ENCODE measurements at regions not wholly inside any gene's neighbourhood (a gene's known extent, or its start where the extent isn't known, plus 50 kb on each side); places are given as distances from the start of the nearest gene placed in this dataset.
"Not testable (repeated sequence)": the region's sequence is repeated elsewhere in the genome, so short reads cannot be mapped to it uniquely, and the experiment has no call there.

GRCh38 chr1:104189207-104189606 lies 439.5 kb downstream of the AMY1C start:
- no peaks in the 10 kb centered on the region for H3K36me3 ChIP-seq
- H3K27me3 ChIP-seq = no peaks in the 10 kb centered on the region
- H3K27ac ChIP-seq = no peak overlapping the region
- no peak overlapping the region for H3K4me2 ChIP-seq
- H3K4me1 ChIP-seq = no peaks in the 10 kb centered on the region
- H3K9me3 ChIP-seq (replicated peaks in 1 of 11) = peaks cover 0 to 4% (median 0%) of the 10 kb centered on the region in 11 experiments; a peak in 1 of 22 replicates
- TF ChIP-seq Cebpa-rat (IDR thresholded peaks at IDR 0.05) = no peak
- no peaks in the 10 kb centered on the region for H4K20me1 ChIP-seq
- no peak overlapping the region for H3K4me3 ChIP-seq
- no peak overlapping the region for H3K9ac ChIP-seq

GRCh38 chr1:104190821-104191220 lies 441.1 kb downstream of the AMY1C start:
- no peak overlapping the region for H3K9ac ChIP-seq
- H3K9me3 ChIP-seq (replicated peaks in 1 of 11) = peaks cover 0 to 4% (median 0%) of the 10 kb centered on the region in 11 experiments; a peak in 1 of 22 replicates
- H3K27ac ChIP-seq = no peak overlapping the region
- no peak overlapping the region for H3K4me2 ChIP-seq
- no peaks in the 10 kb centered on the region for H4K20me1 ChIP-seq
- H3K4me3 ChIP-seq = no peak overlapping the region
- H3K27me3 ChIP-seq = no peaks in the 10 kb centered on the region
- TF ChIP-seq Cebpa-rat (IDR thresholded peaks at IDR 0.05) = no peak
- H3K36me3 ChIP-seq = no peaks in the 10 kb centered on the region
- no peaks in the 10 kb centered on the region for H3K4me1 ChIP-seq

- TF ChIP-seq Cebpa-rat (IDR thresholded peaks at IDR 0.05) = no peak
- H3K4me1 ChIP-seq = no peaks in the 10 kb centered on the region
- H3K27ac ChIP-seq = no peak overlapping the region
- no peak overlapping the region for H3K4me3 ChIP-seq
- no peak overlapping the region for H3K9ac ChIP-seq
- no peaks in the 10 kb centered on the region for H3K36me3 ChIP-seq
- H4K20me1 ChIP-seq = no peaks in the 10 kb centered on the region
- H3K4me2 ChIP-seq = no peak overlapping the region
- H3K27me3 ChIP-seq = no peaks in the 10 kb centered on the region
- peaks cover 0 to 4% (median 0%) of the 10 kb centered on the region in 11 experiments; a peak in 2 of 22 replicates for H3K9me3 ChIP-seq (replicated peaks in 1 of 11)
Measured at GRCh38 chr1:104195395-104195794, 445.7 kb downstream of the AMY1C start.

- TF ChIP-seq Cebpa-rat (IDR thresholded peaks at IDR 0.05) = no peak
- Histone ChIP-seq H3K27me3 (no peaks in the 10 kb centered on the region), H3K36me3 (no peaks in the 10 kb centered on the region), H4K20me1 (no peaks in the 10 kb centered on the region), H3K27ac (no peak overlapping the region), H3K9me3 (replicated peaks in 1 of 11) (peaks cover 0 to 10% (median 5%) of the 10 kb centered on the region in 11 experiments; a peak in 14 of 22 replicates), H3K9ac (no peak overlapping the region), H3K4me3 (no peak overlapping the region), H3K4me2 (no peak overlapping the region), H3K4me1 (no peaks in the 10 kb centered on the region)
Measured at GRCh38 chr1:104196136-104196535, 446.4 kb downstream of the AMY1C start.

- no peaks in the 10 kb centered on the region for H4K20me1 ChIP-seq
- H3K9ac ChIP-seq = no peak overlapping the region
- no peaks in the 10 kb centered on the region for H3K27me3 ChIP-seq
- no peaks in the 10 kb centered on the region for H3K4me1 ChIP-seq
- H3K27ac ChIP-seq = no peak overlapping the region
- H3K36me3 ChIP-seq = no peaks in the 10 kb centered on the region
- peaks cover 0 to 11% (median 5%) of the 10 kb centered on the region in 11 experiments; a peak in 13 of 22 replicates for H3K9me3 ChIP-seq (replicated peaks in 1 of 11)
- TF ChIP-seq Cebpa-rat (IDR thresholded peaks at IDR 0.05) = no peak
- H3K4me2 ChIP-seq = no peak overlapping the region
- H3K4me3 ChIP-seq = no peak overlapping the region
Measured at GRCh38 chr1:104197516-104197915, 447.8 kb downstream of the AMY1C start.

GRCh38 chr1:104212239-104212638 lies 462.5 kb downstream of the AMY1C start:
- Histone ChIP-seq H4K20me1 (no peaks in the 10 kb centered on the region), H3K27me3 (no peaks in the 10 kb centered on the region), H3K36me3 (no peaks in the 10 kb centered on the region), H3K9ac (no peak overlapping the region), H3K4me3 (no peak overlapping the region), H3K27ac (no peak overlapping the region), H3K4me1 (no peaks in the 10 kb centered on the region), H3K9me3 (replicated peaks in 1 of 11) (peaks cover 0 to under 1% (median under 1%) of the 10 kb centered on the region in 11 experiments; a peak in 7 of 22 replicates), H3K4me2 (no peak overlapping the region)
- TF ChIP-seq Cebpa-rat (IDR thresholded peaks at IDR 0.05) = no peak

GRCh38 chr1:104217395-104217986 lies 467.8 kb downstream of the AMY1C start:
- not testable (repeated sequence) for H3K4me3 ChIP-seq, H3K9ac ChIP-seq, H4K20me1 ChIP-seq, H3K4me2 ChIP-seq, H3K27me3 ChIP-seq, H3K36me3 ChIP-seq, H3K27ac ChIP-seq, H3K4me1 ChIP-seq
- H3K9me3 ChIP-seq (replicated peaks in 1 of 11) = peaks cover 0 to 10% (median 5%) of the 10 kb centered on the region in 11 experiments; a peak in 11 of 22 replicates

- H4K20me1 ChIP-seq = no peaks in the 10 kb centered on the region
- H3K9ac ChIP-seq = no peak overlapping the region
- no peak overlapping the region for H3K4me3 ChIP-seq
- no peaks in the 10 kb centered on the region for H3K4me1 ChIP-seq
- no peak overlapping the region for H3K27ac ChIP-seq
- H3K27me3 ChIP-seq = no peaks in the 10 kb centered on the region
- H3K9me3 ChIP-seq (replicated peaks in 1 of 11) = no peaks in the 10 kb centered on the region
- no peak for TF ChIP-seq Cebpa-rat (IDR thresholded peaks at IDR 0.05)
- no peaks in the 10 kb centered on the region for H3K36me3 ChIP-seq
- H3K4me2 ChIP-seq = no peak overlapping the region
Measured at GRCh38 chr1:104229860-104230259, 480.2 kb downstream of the AMY1C start.

- no peaks in the 10 kb centered on the region for H4K20me1 ChIP-seq
- H3K4me2 ChIP-seq = no peak overlapping the region
- no peaks in the 10 kb centered on the region for H3K27me3 ChIP-seq
- H3K4me1 ChIP-seq = no peaks in the 10 kb centered on the region
- no peaks in the 10 kb centered on the region for H3K36me3 ChIP-seq
- no peak overlapping the region for H3K9ac ChIP-seq
- no peak overlapping the region for H3K27ac ChIP-seq
- no peak for TF ChIP-seq Cebpa-rat (IDR thresholded peaks at IDR 0.05)
- H3K4me3 ChIP-seq = no peak overlapping the region
- H3K9me3 ChIP-seq (replicated peaks in 1 of 11) = no peaks in the 10 kb centered on the region
Measured at GRCh38 chr1:104231676-104232075, 482.0 kb downstream of the AMY1C start.

- Histone ChIP-seq H3K4me3 (no peak overlapping the region), H3K9me3 (replicated peaks in 1 of 11) (no peaks in the 10 kb centered on the region), H3K36me3 (no peaks in the 10 kb centered on the region), H4K20me1 (no peaks in the 10 kb centered on the region), H3K27me3 (no peaks in the 10 kb centered on the region), H3K4me1 (no peaks in the 10 kb centered on the region), H3K4me2 (no peak overlapping the region), H3K9ac (no peak overlapping the region), H3K27ac (no peak overlapping the region)
- TF ChIP-seq Cebpa-rat (IDR thresholded peaks at IDR 0.05) = no peak
Measured at GRCh38 chr1:104235141-104235540, 485.4 kb downstream of the AMY1C start.
